GM04504 (cell line): ENCODE measurements at regions not wholly inside any gene's neighbourhood (a gene's known extent, or its start where the extent isn't known, plus 50 kb on each side); places are given as distances from the start of the nearest gene placed in this dataset.
"Not testable (repeated sequence)": the region's sequence is repeated elsewhere in the genome, so short reads cannot be mapped to it uniquely, and the experiment has no call there.

Experiments used
- DNase-seq: peaks from one replicate; pipeline ENCODE4 v3.0.0-alpha.2; 2012; ENCODE audit warnings: low read depth

GRCh38 chr19:27821418-27822018, 1391.4 kb downstream of the UQCRFS1 start:
- DNase-seq = no peak

DNA sequence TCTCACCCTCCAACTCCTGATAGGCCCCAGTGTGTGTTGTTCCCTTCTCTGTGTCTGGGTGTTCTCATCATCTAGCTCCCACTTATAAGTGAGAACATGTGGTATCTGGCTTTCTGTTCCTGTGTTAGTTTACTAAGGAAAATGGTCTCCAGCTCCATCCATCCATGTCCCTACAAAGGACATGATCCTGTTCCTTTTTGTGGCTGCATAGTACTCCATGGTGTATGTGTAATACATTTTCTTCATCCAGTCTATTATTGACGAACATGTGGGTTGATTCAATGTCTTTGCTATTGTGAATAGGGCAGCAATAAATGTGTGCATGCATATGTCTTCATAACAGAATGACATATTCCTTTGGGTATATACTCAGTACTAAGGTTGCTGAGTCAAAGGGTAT, 1397.0 kb downstream of the UQCRFS1 start:
- no peak for DNase-seq

DNA sequence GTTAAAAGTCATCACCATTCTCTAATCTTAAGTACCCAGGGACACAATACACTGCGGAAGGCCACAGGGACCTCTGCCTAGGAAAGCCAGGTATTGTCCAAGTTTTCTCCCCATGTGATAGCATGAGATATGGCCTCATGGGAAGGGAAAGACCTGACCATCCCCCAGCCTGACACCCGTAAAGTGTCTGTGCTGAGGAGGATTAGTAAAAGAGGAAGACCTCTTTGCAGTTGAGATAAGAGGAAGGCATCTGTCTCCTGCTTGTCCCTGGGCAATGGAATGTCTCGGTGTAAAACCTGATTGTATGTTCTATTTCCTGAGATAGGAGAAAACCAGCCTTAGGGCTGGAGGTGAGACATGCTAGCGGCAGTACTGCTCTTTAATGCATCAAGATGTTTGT, 1398.1 kb downstream of the UQCRFS1 start:
- not testable (repeated sequence) for DNase-seq

- not testable (repeated sequence) for DNase-seq
Measured at GRCh38 chr19:27814274-27814673, 1398.7 kb downstream of the UQCRFS1 start.

DNA sequence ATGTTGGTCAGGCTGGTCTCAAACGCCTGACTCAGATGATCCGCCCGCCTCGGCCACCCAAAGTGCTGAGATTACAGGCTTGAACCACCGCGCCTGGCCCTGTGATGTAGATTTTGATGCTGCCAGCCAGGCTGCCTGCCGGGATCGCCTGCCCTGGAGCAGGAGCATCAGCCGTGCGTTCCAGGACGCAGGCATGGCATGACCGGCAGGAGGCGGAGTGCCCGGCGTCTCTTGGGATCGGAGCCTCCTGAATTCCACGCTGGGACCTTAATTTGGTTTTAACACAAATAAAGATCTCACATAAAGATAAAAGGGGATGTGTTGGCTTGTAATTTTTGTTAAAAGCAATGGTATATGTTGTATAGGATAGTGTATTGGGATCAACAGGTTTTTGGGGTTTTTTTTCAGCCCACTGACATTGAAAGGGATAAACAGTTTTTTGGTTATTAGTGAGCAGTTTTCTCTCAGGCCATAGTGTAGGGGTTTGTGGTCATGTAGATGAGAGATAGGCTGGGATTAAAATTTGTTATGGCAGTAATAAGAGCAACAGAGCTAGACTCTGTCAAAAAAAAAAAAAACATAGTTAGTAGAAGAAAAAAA, 1406.4 kb downstream of the UQCRFS1 start:
- no peak for DNase-seq

DNA sequence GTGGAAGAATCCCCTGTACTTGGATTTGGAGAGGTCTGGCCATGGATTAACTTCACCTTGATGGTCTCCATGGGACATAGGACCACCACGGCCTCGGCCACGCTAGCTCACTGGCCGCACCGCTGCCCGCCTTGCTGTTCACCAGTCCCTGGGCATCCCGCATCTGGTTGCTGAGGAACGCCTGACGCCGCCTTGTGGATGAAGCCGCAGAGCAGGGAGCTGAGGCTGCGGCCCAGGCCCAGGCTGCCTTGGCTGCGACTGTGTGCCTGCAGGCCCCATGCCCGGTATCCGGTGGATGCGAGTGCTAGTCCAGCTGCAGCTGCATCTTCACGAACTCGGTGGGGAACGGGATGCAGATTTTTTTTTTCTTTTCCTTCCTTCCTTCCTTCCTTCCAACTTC, 1407.1 kb downstream of the UQCRFS1 start:
- no peak for DNase-seq

GRCh38 chr19:27802293-27802692, 1410.7 kb downstream of the UQCRFS1 start:
- not testable (repeated sequence) for DNase-seq

DNA sequence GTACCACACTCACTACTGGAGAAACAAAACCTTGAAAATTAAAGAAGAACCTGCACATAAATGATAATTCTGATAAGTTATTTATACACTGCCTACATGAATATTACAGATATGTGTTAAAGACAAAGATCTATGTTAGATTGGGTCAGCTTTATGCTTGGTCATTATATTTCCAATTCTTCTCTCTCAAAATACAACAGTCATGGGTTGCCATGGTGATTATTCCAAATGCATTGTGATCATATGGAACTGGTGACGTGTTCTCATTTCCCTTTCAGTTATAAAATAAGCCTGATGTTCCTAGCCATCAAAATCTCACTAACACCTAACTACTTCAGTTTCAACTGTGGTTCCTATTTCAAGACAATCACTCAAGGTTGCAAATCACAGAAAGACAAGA, 1416.4 kb downstream of the UQCRFS1 start:
- DNase-seq = no peak

- DNase-seq = no peak
Measured at GRCh38 chr19:27796073-27796472, 1416.9 kb downstream of the UQCRFS1 start.

- no peak for DNase-seq
Measured at GRCh38 chr19:27795369-27795768, 1417.6 kb downstream of the UQCRFS1 start.

DNA sequence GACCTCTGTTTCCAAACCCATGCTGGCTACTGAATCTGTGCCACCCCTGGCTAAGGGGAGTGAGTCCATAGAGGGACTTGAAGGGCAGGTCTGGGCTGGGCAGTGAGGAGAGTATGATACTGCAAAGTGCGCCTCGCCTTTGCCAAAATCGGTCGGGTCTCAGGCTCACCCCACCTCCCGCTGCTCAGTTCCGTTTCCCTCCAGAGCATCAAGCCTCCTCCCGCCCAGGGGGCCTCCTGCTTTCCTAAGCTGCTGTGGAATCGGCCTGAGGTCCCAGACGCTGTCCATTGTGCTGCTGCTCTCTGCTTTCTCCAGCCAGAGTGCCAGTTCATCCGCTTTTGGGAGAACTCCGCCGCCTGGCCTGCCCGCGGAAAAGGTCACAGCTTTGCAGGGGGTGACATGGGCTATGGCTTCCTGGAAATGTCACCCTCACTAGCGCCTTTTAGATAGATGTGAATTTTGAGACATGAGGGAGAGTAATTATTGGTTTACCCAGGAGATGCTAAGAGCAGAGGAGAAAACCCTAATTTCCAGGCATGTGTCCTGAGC, 1418.4 kb downstream of the UQCRFS1 start:
- peak; percentile 8 for DNase-seq

DNA sequence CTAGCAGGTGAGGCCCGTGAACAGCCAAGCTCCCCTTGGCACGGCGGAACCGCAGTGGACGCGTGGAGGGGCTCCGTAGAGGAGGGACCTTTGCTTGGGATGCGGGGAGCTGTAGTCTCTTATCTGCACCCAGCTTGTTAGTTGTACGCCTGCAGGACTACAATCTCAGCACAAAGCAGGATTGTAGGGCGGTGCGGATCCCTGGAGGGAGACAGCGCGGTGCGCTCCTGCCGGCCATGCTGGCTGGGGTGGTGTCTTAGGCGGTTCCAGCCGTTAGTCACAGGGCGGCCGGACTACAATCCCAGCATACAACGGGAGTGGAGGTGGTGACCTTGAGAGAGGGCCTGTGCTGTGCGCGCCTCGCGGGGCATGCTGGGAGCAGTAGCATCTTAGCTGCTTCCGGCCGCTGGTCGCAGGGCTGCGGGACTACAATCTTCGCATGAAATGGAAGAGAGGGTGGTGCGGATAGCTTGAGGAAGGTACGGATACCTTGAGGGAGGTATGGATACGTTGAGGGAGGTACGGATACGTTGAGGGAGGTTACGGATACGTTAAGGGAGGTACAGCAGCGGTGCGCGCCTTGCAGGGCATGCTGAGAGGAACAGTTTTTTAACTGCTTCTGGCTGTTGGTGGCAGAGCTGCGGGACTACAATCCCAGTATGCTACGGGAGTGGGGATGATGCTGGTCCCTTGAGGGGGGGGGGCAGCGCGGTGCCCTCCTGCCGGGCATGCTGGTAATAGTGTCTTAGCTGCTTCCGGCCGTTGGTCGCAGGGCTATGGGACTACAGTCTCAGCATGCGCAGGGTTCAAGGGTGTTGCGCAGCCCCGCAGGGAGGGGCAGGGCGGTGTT, 1419.1 kb downstream of the UQCRFS1 start:
- DNase-seq = peak; percentile 81

GRCh38 chr19:27793128-27793643, 1419.8 kb downstream of the UQCRFS1 start:
- peak; percentile 44 for DNase-seq

- no peak for DNase-seq
Measured at GRCh38 chr19:27792576-27793127, 1420.3 kb downstream of the UQCRFS1 start.

DNA sequence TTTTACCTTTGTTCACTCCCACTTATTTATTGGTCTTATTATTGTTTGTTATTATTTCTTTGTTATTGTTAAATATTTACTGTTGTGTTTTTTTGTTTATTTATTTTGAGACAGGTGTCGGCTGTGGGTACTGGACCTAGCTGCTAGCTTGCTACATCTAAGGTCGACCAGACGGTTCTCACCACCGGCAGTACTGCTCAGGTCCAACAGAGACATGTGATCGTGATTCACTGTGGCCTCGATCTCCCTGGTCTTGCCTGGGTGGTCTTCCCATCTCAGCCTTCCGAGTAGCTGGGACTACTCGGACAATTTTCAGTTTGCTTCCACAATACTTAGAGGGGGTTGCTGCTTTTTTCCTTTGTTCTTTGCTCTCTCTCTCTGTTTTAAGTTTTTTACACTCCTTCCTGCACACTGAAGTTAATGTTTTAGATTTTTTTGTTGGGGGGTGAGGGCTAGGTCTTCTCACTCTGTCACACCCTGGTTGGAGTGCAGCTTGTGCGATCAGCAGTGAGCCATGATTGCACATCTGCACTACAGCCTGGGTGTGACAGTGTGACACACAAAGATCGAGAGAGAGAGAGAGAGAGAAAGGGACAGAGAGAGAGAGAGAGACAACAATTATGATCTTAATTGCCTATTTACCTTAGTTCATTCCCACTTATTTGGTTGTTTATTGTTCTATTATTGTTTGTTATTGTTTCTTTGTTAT, 1432.4 kb downstream of the UQCRFS1 start:
- DNase-seq = no peak

- DNase-seq = no peak
Measured at GRCh38 chr19:27779954-27780353, 1433.0 kb downstream of the UQCRFS1 start.

DNA sequence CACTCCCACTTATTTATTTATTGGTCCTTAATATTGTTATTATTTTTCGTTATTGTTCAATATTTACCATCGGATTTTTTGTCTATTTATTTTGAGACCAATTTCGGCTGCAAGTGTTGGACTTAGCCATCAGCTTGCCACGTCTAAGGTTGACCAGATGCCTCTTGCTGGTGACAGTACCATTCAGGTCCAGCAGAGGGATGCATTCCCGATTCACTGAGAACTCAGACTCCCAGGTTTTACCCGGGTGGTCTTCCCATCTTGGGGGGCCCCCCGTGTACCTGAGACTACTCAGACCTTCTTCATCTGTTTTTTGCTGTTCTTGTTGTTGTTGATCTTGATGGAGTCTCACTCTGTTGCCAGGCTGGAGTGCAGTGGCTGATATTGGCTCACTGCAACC, 1435.2 kb downstream of the UQCRFS1 start:
- no peak for DNase-seq

GRCh38 chr19:27777242-27777641, 1435.7 kb downstream of the UQCRFS1 start:
- DNase-seq = no peak

DNA sequence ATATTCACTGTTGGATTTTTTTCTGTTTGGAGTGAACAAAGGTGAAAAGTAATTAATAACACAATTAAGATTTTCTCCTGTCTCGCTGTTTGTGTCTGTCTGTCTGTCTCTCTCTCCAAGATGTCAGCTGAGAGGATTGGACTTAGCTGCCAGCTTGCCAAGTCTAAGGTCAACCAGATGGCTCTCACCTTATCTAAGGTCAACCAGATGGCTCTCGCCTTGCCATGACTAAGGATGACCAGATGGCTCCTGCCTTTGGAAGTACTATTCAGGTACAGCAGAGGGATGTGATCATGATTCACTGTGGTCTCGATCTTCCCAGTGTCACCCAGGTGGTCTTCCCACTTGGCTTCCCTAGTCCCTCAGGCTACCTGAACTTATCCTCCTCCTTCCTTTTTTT, 1436.4 kb downstream of the UQCRFS1 start:
- no peak for DNase-seq

DNA sequence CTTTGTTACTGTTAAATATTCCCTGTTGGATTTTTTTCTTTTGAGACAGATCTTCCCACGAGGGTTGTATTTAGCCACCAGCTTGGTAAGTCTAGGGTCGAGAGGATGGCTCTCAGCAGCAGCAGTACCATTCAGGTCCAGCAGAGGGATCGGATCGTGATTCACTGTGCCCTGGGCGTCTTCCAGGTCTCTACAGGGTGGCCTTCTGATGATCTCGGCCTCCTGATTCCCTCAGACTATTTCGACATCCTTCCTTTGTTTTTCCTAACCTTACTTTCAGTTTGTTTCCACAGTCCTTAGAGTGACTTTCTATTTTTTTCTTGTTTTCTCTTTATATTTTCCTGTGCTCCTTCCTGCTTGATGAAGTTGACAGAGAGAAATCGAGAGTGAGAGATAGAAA, 1436.9 kb downstream of the UQCRFS1 start:
- peak; percentile 10 for DNase-seq

- DNase-seq = no peak
Measured at GRCh38 chr19:27775395-27775794, 1437.6 kb downstream of the UQCRFS1 start.

GRCh38 chr19:27774827-27775226, 1438.1 kb downstream of the UQCRFS1 start:
- no peak for DNase-seq
